Breast epithelium (tissue), 3 donors: ENCODE measurements at regions not wholly inside any gene's neighbourhood (a gene's known extent, or its start where the extent isn't known, plus 50 kb on each side); places are given as distances from the start of the nearest gene placed in this dataset.

Experiments used
- POLR2A ChIP-seq: fragments of 450-650 bp; IDR thresholded peaks from one replicate; pipeline ENCODE4 v1.6.1; 2016; ENCODE audit warnings: antibody characterized with exemption, mild to moderate bottlenecking, moderate library complexity
- TF ChIP-seq, protein P1 (sequence below), 3 donors: fragments of 450-650 bp; IDR thresholded peaks; one replicate each; pipeline ENCODE4 v1.5.1; 2016 to 2017; ENCODE audit warnings: antibody characterized with exemption in 3 of 3, mild to moderate bottlenecking in 3 of 3, moderate library complexity in 3 of 3

DNA sequence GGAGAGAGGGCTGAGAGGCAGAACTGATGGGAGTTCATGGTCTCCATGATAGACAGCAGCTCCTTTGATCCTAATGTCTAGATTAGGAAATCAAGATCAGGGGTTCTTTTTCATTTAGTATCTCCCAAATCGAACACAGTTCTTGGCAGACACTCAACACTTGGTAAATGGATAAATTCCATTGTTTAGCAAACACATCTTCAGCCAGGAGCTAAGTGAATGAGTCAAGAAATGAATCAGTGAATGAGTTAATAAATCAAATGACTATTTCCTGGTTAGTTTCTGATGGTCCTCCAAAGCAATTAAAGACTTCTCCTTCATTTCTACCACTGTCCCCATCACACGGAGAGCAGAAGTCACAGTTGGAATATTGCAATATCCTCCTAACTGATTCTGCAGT is 120.0 kb upstream of the SHISA3 start:
- no peak for TF ChIP-seq POLR2A
- TF ChIP-seq, protein P1, sequence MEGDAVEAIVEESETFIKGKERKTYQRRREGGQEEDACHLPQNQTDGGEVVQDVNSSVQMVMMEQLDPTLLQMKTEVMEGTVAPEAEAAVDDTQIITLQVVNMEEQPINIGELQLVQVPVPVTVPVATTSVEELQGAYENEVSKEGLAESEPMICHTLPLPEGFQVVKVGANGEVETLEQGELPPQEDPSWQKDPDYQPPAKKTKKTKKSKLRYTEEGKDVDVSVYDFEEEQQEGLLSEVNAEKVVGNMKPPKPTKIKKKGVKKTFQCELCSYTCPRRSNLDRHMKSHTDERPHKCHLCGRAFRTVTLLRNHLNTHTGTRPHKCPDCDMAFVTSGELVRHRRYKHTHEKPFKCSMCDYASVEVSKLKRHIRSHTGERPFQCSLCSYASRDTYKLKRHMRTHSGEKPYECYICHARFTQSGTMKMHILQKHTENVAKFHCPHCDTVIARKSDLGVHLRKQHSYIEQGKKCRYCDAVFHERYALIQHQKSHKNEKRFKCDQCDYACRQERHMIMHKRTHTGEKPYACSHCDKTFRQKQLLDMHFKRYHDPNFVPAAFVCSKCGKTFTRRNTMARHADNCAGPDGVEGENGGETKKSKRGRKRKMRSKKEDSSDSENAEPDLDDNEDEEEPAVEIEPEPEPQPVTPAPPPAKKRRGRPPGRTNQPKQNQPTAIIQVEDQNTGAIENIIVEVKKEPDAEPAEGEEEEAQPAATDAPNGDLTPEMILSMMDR (IDR thresholded peaks at IDR 0.05), result no peak
